ENCODE measurements at regions not wholly inside any gene's neighbourhood (a gene's known extent, or its start where the extent isn't known, plus 50 kb on each side); places are given as distances from the start of the nearest gene placed in this dataset.

DNA sequence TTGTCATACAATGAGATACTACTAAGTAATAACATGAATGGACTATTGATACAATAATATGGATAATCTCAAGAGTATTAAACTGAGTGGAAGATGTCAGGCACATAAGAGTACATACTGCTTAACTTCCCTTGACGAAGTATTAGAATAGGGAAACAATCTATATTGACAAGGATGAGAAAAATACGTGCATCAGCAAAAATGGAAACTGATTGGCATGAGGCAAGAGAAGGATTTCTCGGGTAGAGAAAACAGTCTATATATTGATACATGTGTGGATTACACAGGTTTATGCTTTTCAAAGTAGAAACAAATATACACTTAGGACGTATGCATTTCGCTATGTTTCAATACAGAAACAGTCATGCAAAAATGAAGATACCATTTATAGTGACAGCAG lies 57.4 kb downstream of the PRR20E start:
- H3K27me3 ChIP-seq, result no peaks in the 10 kb centered on the region
- TF ChIP-seq, protein P1, sequence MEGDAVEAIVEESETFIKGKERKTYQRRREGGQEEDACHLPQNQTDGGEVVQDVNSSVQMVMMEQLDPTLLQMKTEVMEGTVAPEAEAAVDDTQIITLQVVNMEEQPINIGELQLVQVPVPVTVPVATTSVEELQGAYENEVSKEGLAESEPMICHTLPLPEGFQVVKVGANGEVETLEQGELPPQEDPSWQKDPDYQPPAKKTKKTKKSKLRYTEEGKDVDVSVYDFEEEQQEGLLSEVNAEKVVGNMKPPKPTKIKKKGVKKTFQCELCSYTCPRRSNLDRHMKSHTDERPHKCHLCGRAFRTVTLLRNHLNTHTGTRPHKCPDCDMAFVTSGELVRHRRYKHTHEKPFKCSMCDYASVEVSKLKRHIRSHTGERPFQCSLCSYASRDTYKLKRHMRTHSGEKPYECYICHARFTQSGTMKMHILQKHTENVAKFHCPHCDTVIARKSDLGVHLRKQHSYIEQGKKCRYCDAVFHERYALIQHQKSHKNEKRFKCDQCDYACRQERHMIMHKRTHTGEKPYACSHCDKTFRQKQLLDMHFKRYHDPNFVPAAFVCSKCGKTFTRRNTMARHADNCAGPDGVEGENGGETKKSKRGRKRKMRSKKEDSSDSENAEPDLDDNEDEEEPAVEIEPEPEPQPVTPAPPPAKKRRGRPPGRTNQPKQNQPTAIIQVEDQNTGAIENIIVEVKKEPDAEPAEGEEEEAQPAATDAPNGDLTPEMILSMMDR (IDR thresholded peaks at IDR 0.05), result no peak
- intact Hi-C loops (cut with DNase I; ENCODE audit: low total_unique reads), result no loop called here

DNA sequence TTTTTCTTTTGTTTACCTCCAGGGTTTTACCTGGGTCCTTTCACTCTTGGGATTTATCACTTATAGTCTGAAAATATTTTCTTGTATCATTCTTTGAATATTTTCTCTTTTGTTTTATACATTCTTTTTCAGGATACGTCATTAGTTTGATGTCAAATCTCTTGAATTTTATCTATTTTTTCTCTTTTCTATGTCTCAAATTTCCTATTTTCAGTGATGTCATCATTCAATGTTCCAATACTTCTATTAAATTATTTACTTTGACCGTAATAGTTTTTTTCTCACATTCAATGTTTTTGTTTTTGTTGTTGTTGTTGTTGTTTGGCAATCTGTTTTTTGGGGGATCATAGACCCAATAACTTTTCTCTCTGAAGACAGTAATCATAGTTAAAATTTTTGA lies 83.5 kb downstream of the PRR20E start:
- H3K4me3 ChIP-seq, result no peak overlapping the region
- intact Hi-C loops (cut with DNase I; ENCODE audit: low total_unique reads), result no loop called here
- TF ChIP-seq, protein P1 (IDR thresholded peaks at IDR 0.05), result no peak

More for the DNA sequence above, 57.4 kb downstream of the PRR20E start:
- no peak overlapping the region for H3K27ac ChIP-seq
- DNase-seq, result no peak
- H3K4me1 ChIP-seq, result no peaks in the 10 kb centered on the region
- H3K4me3 ChIP-seq, result no peak overlapping the region
- no peaks in the 10 kb centered on the region for H3K36me3 ChIP-seq
- no peaks in the 10 kb centered on the region for H3K9me3 ChIP-seq

DNA sequence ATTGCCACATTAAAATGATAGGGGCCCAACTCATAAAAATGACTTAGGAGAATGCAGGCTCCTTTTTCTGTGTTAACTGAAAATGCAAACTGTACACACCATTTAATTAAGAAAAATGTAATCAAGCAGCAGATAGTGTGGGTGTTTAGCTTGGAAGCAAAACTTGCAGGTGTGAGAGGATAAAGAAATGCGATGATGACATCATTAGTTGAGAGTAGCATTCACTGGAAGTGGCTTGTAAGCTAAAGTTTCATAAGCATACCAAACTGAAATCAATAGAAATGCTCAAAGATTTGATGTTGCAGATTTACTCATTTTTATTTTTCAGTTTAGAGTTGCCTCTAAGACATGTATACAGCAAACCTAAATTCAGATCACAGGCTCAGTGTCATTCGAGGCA lies 86.6 kb downstream of the PRR20E start:
- H3K36me3 ChIP-seq, result no peaks in the 10 kb centered on the region
- H3K4me3 ChIP-seq, result no peak overlapping the region
- no peaks in the 10 kb centered on the region for H3K27me3 ChIP-seq
- DNase-seq, result no peak
- intact Hi-C loops (cut with DNase I; ENCODE audit: low total_unique reads), result no loop called here
- no peaks in the 10 kb centered on the region for H3K4me1 ChIP-seq
- TF ChIP-seq, protein P1 (IDR thresholded peaks at IDR 0.05), result no peak
- no peak overlapping the region for H3K27ac ChIP-seq
- H3K9me3 ChIP-seq, result no peaks in the 10 kb centered on the region

More for the DNA sequence above, 83.5 kb downstream of the PRR20E start:
- DNase-seq, result no peak
- no peak overlapping the region for H3K27ac ChIP-seq
- H3K36me3 ChIP-seq, result no peaks in the 10 kb centered on the region
- H3K4me1 ChIP-seq, result no peaks in the 10 kb centered on the region
- H3K27me3 ChIP-seq, result no peaks in the 10 kb centered on the region
- H3K9me3 ChIP-seq, result no peaks in the 10 kb centered on the region

DNA sequence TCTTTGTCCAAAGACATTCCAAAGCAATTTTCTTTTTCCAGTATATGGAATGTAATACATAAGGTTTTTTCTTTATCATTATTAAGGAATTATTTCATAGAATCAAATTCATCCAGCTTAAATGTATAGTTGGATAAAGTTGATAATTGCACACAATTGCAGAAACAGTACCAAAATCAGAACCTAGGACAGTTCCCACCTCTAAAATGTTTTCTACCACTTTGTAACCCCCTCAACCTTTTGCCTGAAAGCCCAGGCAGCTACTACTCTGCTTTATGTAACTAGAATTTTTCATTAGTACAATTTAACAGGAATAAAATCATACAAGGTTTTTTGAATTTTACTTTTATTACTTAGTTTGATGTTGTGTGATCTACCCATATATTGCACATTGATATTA lies 98.0 kb downstream of the PRR20E start:
- H3K27ac ChIP-seq, result no peak overlapping the region
- H3K4me1 ChIP-seq, result no peaks in the 10 kb centered on the region
- no peaks in the 10 kb centered on the region for H3K36me3 ChIP-seq
- no peak overlapping the region for H3K4me3 ChIP-seq
- H3K27me3 ChIP-seq, result no peaks in the 10 kb centered on the region
- DNase-seq, result no peak
- TF ChIP-seq, protein P1 (IDR thresholded peaks at IDR 0.05), result no peak
- intact Hi-C loops (cut with DNase I; ENCODE audit: low total_unique reads), result no loop called here
- H3K9me3 ChIP-seq, result no peaks in the 10 kb centered on the region

DNA sequence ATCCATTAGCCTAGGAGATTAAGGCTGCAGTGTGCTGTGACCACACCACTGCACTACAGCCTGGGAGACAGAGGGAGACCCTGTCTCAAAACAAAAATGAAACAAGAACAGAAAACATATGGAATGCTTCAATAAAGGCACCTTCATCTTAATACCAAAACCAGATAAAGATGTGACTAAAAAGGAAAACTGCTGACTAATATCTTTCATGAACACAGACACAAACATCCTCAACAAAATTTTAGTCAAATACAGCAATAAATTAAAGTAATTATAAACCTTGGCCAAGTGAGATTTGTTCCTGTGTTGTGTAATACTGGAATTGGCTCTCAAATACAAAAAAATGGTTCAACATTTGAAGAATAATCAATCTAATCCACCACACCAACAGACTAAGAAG lies 103.5 kb downstream of the PRR20E start:
- Histone ChIP-seq H3K4me3 (no peak overlapping the region), H3K9me3 (no peaks in the 10 kb centered on the region), H3K27ac (no peak overlapping the region), H3K4me1 (no peaks in the 10 kb centered on the region), H3K27me3 (no peaks in the 10 kb centered on the region), H3K36me3 (no peaks in the 10 kb centered on the region)
- DNase-seq, result no peak
- intact Hi-C loops (cut with DNase I; ENCODE audit: low total_unique reads), result no loop called here
- TF ChIP-seq, protein P1 (IDR thresholded peaks at IDR 0.05), result no peak

DNA sequence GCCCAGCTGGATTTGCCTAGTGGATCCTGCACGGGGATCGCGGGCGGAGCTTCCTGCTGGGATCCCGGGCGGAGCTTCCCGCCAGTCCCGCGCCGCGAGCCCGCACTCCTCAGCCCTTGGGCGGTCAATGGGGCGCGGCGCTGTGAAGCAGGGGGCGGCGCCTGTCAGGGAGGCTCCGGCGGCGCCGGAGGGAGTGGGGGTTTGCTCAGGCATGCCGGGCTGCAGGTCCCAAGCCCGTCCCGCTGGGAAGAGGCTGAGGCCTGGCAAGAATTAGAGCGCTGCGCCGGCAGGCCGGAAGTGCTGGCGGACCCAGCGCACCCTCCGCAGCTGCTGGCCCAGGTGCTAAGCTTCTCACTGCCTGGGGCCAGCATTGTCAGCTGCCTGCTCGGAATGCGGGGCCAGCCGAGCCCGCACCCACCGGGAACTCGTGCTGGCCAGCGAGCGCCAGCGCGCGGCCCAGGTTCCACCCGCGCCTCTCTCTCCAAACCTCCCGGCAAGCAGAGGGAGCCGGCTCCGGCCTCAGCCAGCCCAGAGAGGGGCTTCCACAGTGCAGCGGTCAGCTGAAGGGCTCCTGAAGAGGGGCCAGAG lies 119.6 kb downstream of the PRR20E start:
- Histone ChIP-seq H3K27me3 (no peaks in the 10 kb centered on the region), H3K4me1 (no peaks in the 10 kb centered on the region), H3K27ac (no peak overlapping the region), H3K36me3 (no peaks in the 10 kb centered on the region), H3K4me3 (no peak overlapping the region), H3K9me3 (peaks cover 0 to 11% (median 0%) of the 10 kb centered on the region in 3 donors)
- TF ChIP-seq, protein P1 (IDR thresholded peaks at IDR 0.05), result no peak
- no peak for DNase-seq
- intact Hi-C loops (cut with DNase I; ENCODE audit: low total_unique reads), result no loop called here

Data from tibial artery (tissue), 4 donors.